HEK293 (cell line): ENCODE measurements at regions not wholly inside any gene's neighbourhood (a gene's known extent, or its start where the extent isn't known, plus 50 kb on each side); places are given as distances from the start of the nearest gene placed in this dataset.

Experiments
- CTCF ChIA-PET: fragments of 350-600 bp; formaldehyde crosslinking; extraction: SDS; loops from one replicate; lab custom pipeline; 2021; ENCODE audit warnings: antibody characterized with exemption; lab: Yijun Ruan, JAX
- POLR2A ChIA-PET: fragments of 300-600 bp; formaldehyde crosslinking; extraction: SDS; loops from one replicate; lab custom pipeline; 2020; ENCODE audit warnings: antibody characterized with exemption, inconsistent platforms; lab: Yijun Ruan, JAX
- H3K27ac ChIP-seq: fragments of 200-500 bp; sonication (Bioruptor generic); 2 replicates; pipeline ENCODE4 v1.5.1; 2014; ENCODE audit warnings: low read depth, low read length, control low read depth, inconsistent platforms; ENCODE audit errors: extremely low read depth
- H3K36me3 ChIP-seq, 2 experiments: fragments of 200-500 bp in 1 of 2; sonication (Bioruptor generic) in 1 of 2; 1 replicate in 1 of 2; 2 replicates in 1 of 2; pipeline ENCODE4 v1.5.1; 2014 to 2017; ENCODE audit warnings: inconsistent platforms in 2 of 2, low read length in 2 of 2; ENCODE audit not compliant: control insufficient read depth in 2 of 2, insufficient read depth in 1 of 2
- H3K4me1 ChIP-seq: fragments of 200-500 bp; sonication (Bioruptor generic); 2 replicates; pipeline ENCODE4 v1.5.1; 2014; ENCODE audit warnings: mild to moderate bottlenecking, low read length, inconsistent platforms; ENCODE audit not compliant: control insufficient read depth, insufficient read depth
- H3K4me3 ChIP-seq: 2 replicates; pipeline ENCODE4 v1.5.1; 2011; ENCODE audit warnings: low read depth, mild to moderate bottlenecking, control low read depth, low read length, moderate library complexity
- H3K9me3 ChIP-seq: fragments of 200-500 bp; sonication (Bioruptor generic); 2 replicates; pipeline ENCODE4 v1.5.1; 2014; ENCODE audit warnings: low read depth, low read length, inconsistent platforms; ENCODE audit not compliant: control insufficient read depth, insufficient read depth
- AEBP2 ChIP-seq: fragments of 450-650 bp; formaldehyde crosslinking; IDR thresholded peaks from 2 replicates; pipeline ENCODE4 v1.5.1; 2016; ENCODE audit warnings: missing biosample characterization, missing genetic modification characterization, borderline replicate concordance
- ATF2 ChIP-seq: fragments of 450-650 bp; formaldehyde crosslinking; IDR thresholded peaks from 2 replicates; pipeline ENCODE4 v1.5.1; 2016; ENCODE audit warnings: missing biosample characterization, missing genetic modification characterization, low read depth
- GFI1B ChIP-seq: fragments of 450-650 bp; formaldehyde crosslinking; IDR thresholded peaks from 2 replicates; pipeline ENCODE4 v1.5.1; 2016; ENCODE audit warnings: missing biosample characterization, missing genetic modification characterization
- IKZF3 ChIP-seq: fragments of 450-650 bp; IDR thresholded peaks from 2 replicates; pipeline ENCODE4 v1.5.0; 2018; ENCODE audit warnings: missing biosample characterization, mild to moderate bottlenecking, missing genetic modification characterization, moderate library complexity
- KLF10 ChIP-seq: fragments of 450-650 bp; IDR thresholded peaks from 2 replicates; pipeline ENCODE4 v1.5.1; 2018; ENCODE audit warnings: missing biosample characterization, mild to moderate bottlenecking, missing genetic modification characterization
- PATZ1 ChIP-seq: fragments of 450-650 bp; formaldehyde crosslinking; IDR thresholded peaks from 2 replicates; pipeline ENCODE4 v1.5.1; 2016; ENCODE audit warnings: missing biosample characterization, missing genetic modification characterization
- ZBTB21 ChIP-seq: fragments of 450-650 bp; formaldehyde crosslinking; IDR thresholded peaks from 2 replicates; pipeline ENCODE4 v1.5.1; 2017; ENCODE audit warnings: missing biosample characterization, missing genetic modification characterization
- ZNF138 ChIP-seq: fragments of 450-650 bp; formaldehyde crosslinking; IDR thresholded peaks from 2 replicates; pipeline ENCODE4 v1.5.1; 2016; ENCODE audit warnings: missing biosample characterization, missing genetic modification characterization, borderline replicate concordance
- ZNF184 ChIP-seq: fragments of 450-650 bp; IDR thresholded peaks from 2 replicates; pipeline ENCODE4 v1.5.1; 2018; ENCODE audit warnings: missing biosample characterization, mild to moderate bottlenecking, missing genetic modification characterization
- ZNF214 ChIP-seq: fragments of 450-650 bp; formaldehyde crosslinking; IDR thresholded peaks from 2 replicates; pipeline ENCODE4 v1.5.1; 2017; ENCODE audit warnings: missing biosample characterization, mild to moderate bottlenecking, missing genetic modification characterization, borderline replicate concordance
- ZNF23 ChIP-seq: fragments of 450-650 bp; formaldehyde crosslinking; IDR thresholded peaks from 2 replicates; pipeline ENCODE4 v1.5.1; 2016; ENCODE audit warnings: missing biosample characterization, missing genetic modification characterization, borderline replicate concordance
- ZNF239 ChIP-seq: fragments of 450-650 bp; formaldehyde crosslinking; IDR thresholded peaks from 2 replicates; pipeline ENCODE4 v1.5.1; 2016; ENCODE audit warnings: missing biosample characterization, missing genetic modification characterization
- ZNF341 ChIP-seq: fragments of 450-650 bp; formaldehyde crosslinking; IDR thresholded peaks from 2 replicates; pipeline ENCODE4; 2016; ENCODE audit warnings: low read depth, missing biosample characterization, missing genetic modification characterization
- ZNF398 ChIP-seq: fragments of 450-650 bp; formaldehyde crosslinking; IDR thresholded peaks from 2 replicates; pipeline ENCODE4 v1.5.1; 2017; ENCODE audit warnings: missing biosample characterization, missing genetic modification characterization
- ZNF48 ChIP-seq: fragments of 450-650 bp; formaldehyde crosslinking; IDR thresholded peaks from 2 replicates; pipeline ENCODE4 v1.5.1; 2016; ENCODE audit warnings: missing biosample characterization, missing genetic modification characterization
- ZNF549 ChIP-seq: fragments of 450-650 bp; IDR thresholded peaks from 2 replicates; pipeline ENCODE4 v1.5.1; 2018; ENCODE audit warnings: missing biosample characterization, missing genetic modification characterization, mild to moderate bottlenecking, inconsistent platforms, moderate library complexity
- ZNF558 ChIP-seq: fragments of 450-650 bp; formaldehyde crosslinking; IDR thresholded peaks from 2 replicates; pipeline ENCODE4 v1.5.1; 2016; ENCODE audit warnings: missing biosample characterization, missing genetic modification characterization
- ZNF600 ChIP-seq: fragments of 450-650 bp; formaldehyde crosslinking; IDR thresholded peaks from 2 replicates; pipeline ENCODE4 v1.5.1; 2016; ENCODE audit warnings: missing biosample characterization, missing genetic modification characterization
- ZNF791 ChIP-seq: fragments of 450-650 bp; formaldehyde crosslinking; IDR thresholded peaks from 2 replicates; pipeline ENCODE4 v1.5.1; 2016; ENCODE audit warnings: missing biosample characterization, missing genetic modification characterization

- H3K4me3 ChIP-seq, result no peak overlapping the region
Observed at GRCh38 chr9:106675780-106676179, 187.2 kb upstream of the ZNF462 start.

GRCh38 chr9:106677374-106677773 lies 185.6 kb upstream of the ZNF462 start:
- CTCF ChIA-PET, result interaction anchor here (0.6 kb wide), 1 partner anchor 37 kb away, joined by 3 read pairs; no protein-coding TSS in a partner anchor
- Histone ChIP-seq H3K27ac (no peak overlapping the region), H3K4me1 (no peaks in the 10 kb centered on the region), H3K36me3 (no peaks in the 10 kb centered on the region), H3K9me3 (no peaks in the 10 kb centered on the region), H3K4me3 (no peak overlapping the region)
- POLR2A ChIA-PET, result interaction anchor here (0.7 kb wide), 1 partner anchor 480 kb away, joined by 4 read pairs; no protein-coding TSS in a partner anchor
- no peak for TF ChIP-seq ZNF239 (tag by site-specific recombination)
- no peak for TF ChIP-seq GFI1B (tag by site-specific recombination)
- TF ChIP-seq ZNF600 (tag by site-specific recombination), result no peak
- TF ChIP-seq ATF2 (tag by site-specific recombination), result no peak
- no peak for TF ChIP-seq IKZF3 (tag by site-specific recombination)
- no peak for TF ChIP-seq ZNF138 (tag by site-specific recombination)
- no peak for TF ChIP-seq ZNF791 (tag by site-specific recombination)
- TF ChIP-seq ZNF23 (tag by site-specific recombination), result no peak

More at GRCh38 chr9:106675780-106676179, 187.2 kb upstream of the ZNF462 start:
- H3K4me1 ChIP-seq, result no peaks in the 10 kb centered on the region
- ChIA-PET POLR2A (no interaction called here), CTCF (interaction anchor here (1.3 kb wide), 1 partner anchor 10 kb away, joined by 4 read pairs; no protein-coding TSS in a partner anchor)
- TF ChIP-seq AEBP2 (tag by site-specific recombination), result no peak
- TF ChIP-seq ZNF398 (tag by site-specific recombination), result no peak
- no peak for TF ChIP-seq ZNF341
- TF ChIP-seq PATZ1 (tag by site-specific recombination), result no peak
- TF ChIP-seq ZNF600 (tag by site-specific recombination), result no peak
- TF ChIP-seq ZNF558 (tag by site-specific recombination), result no peak
- no peak for TF ChIP-seq ZNF48 (tag by site-specific recombination)
- no peak for TF ChIP-seq ZBTB21 (tag by site-specific recombination)
- TF ChIP-seq KLF10 (tag by site-specific recombination), result no peak
- TF ChIP-seq ZNF214, result no peak
- TF ChIP-seq ZNF184 (tag by site-specific recombination), result no peak
- TF ChIP-seq ZNF549 (tag by site-specific recombination), result no peak
- H3K36me3 ChIP-seq, result no peaks in the 10 kb centered on the region
- H3K9me3 ChIP-seq, result no peaks in the 10 kb centered on the region
- H3K27ac ChIP-seq, result no peak overlapping the region
